C1 segment of cervical spinal cord (tissue), 14 donors: ENCODE measurements at regions not wholly inside any gene's neighbourhood (a gene's known extent, or its start where the extent isn't known, plus 50 kb on each side); places are given as distances from the start of the nearest gene placed in this dataset.

Experiments
- DNase-seq, 14 donors: peaks; one replicate each; lab custom pipeline; 2025; lab: John Stamatoyannopoulos, UW

- DNase-seq: no peak
These were observed 311.9 kb upstream of the TBX3 start for GRCh38 chr12:114995891-114996290.

GRCh38 chr12:114993165-114993564 lies 309.2 kb upstream of the TBX3 start:
- DNase-seq: no peak

- DNase-seq: no peak
These were observed 308.5 kb upstream of the TBX3 start for GRCh38 chr12:114992443-114992842.

GRCh38 chr12:114990381-114990780 lies 306.4 kb upstream of the TBX3 start:
- DNase-seq: no peak

GRCh38 chr12:114986849-114987248 lies 302.9 kb upstream of the TBX3 start:
- no peak for DNase-seq

GRCh38 chr12:114986178-114986714 lies 302.3 kb upstream of the TBX3 start:
- no peak for DNase-seq

GRCh38 chr12:114984634-114985061 lies 300.7 kb upstream of the TBX3 start:
- DNase-seq: no peak

- no peak for DNase-seq
These were observed 298.8 kb upstream of the TBX3 start for GRCh38 chr12:114982760-114983159.

- no peak for DNase-seq
These were observed 297.1 kb upstream of the TBX3 start for GRCh38 chr12:114981036-114981435.

- no peak for DNase-seq
These were observed 293.0 kb upstream of the TBX3 start for GRCh38 chr12:114976959-114977358.

GRCh38 chr12:114976372-114976771 lies 292.4 kb upstream of the TBX3 start:
- no peak for DNase-seq

- no peak for DNase-seq
These were observed 291.8 kb upstream of the TBX3 start for GRCh38 chr12:114975640-114976310.

GRCh38 chr12:114974826-114975639 lies 291.1 kb upstream of the TBX3 start:
- DNase-seq: no peak

GRCh38 chr12:114974333-114974732 lies 290.4 kb upstream of the TBX3 start:
- DNase-seq: no peak

GRCh38 chr12:114968727-114969126 lies 284.8 kb upstream of the TBX3 start:
- no peak for DNase-seq

- DNase-seq: no peak
These were observed 283.2 kb upstream of the TBX3 start for GRCh38 chr12:114967151-114967550.

- DNase-seq: no peak
These were observed 280.9 kb upstream of the TBX3 start for GRCh38 chr12:114964841-114965240.

- DNase-seq: no peak
These were observed 279.9 kb upstream of the TBX3 start for GRCh38 chr12:114963846-114964245.

GRCh38 chr12:114961491-114961890 lies 277.5 kb upstream of the TBX3 start:
- no peak for DNase-seq

- no peak for DNase-seq
These were observed 274.6 kb upstream of the TBX3 start for GRCh38 chr12:114958538-114958937.

- DNase-seq: no peak
These were observed 273.2 kb upstream of the TBX3 start for GRCh38 chr12:114957225-114957624.

- DNase-seq: no peak
These were observed 271.5 kb upstream of the TBX3 start for GRCh38 chr12:114955414-114956014.
